ENCODE measurements at regions not wholly inside any gene's neighbourhood (a gene's known extent, or its start where the extent isn't known, plus 50 kb on each side); places are given as distances from the start of the nearest gene placed in this dataset.

- no peaks in the 10 kb centered on the region for H3K36me3 ChIP-seq (ENCODE audit: insufficient read depth, low read length)
- H3K9me3 ChIP-seq (ENCODE audit: insufficient read depth, low read length, severe bottlenecking) = no peaks in the 10 kb centered on the region
- H3K4me2 ChIP-seq (ENCODE audit: insufficient read depth, low read length) = no peak overlapping the region
- no peak overlapping the region for H2AFZ ChIP-seq (ENCODE audit: low read depth, low read length)
- TF ChIP-seq EZH2 (IDR thresholded peaks at IDR 0.05; ENCODE audit: borderline replicate concordance, low read depth, low read length, severe bottlenecking) (no peak), CTCF (IDR thresholded peaks at IDR 0.05; ENCODE audit: borderline replicate concordance, extremely low read depth, low read length, poor library complexity, severe bottlenecking) (peak; percentile 73)
- H3K9ac ChIP-seq (ENCODE audit: low read depth, low read length) = no peak overlapping the region
- no peaks in the 10 kb centered on the region for H3K79me2 ChIP-seq (ENCODE audit: insufficient read depth, low read length)
- DNase-seq (peak; percentile 20), ATAC-seq (ENCODE audit: insufficient read depth, low read depth) (no peak; the same call in 2 of the 3 replicates)
- H3K4me3 ChIP-seq (ENCODE audit: low read depth in 1 of 2, low read length in 2 of 2) = no peak overlapping the region
- H4K20me1 ChIP-seq (ENCODE audit: insufficient read depth, low read length) = no peaks in the 10 kb centered on the region
- no peak overlapping the region for H3K27ac ChIP-seq (ENCODE audit: low read length)
- H3K4me1 ChIP-seq (ENCODE audit: insufficient read depth, low read length) = no peaks in the 10 kb centered on the region
- no peaks in the 10 kb centered on the region for H3K27me3 ChIP-seq (ENCODE audit: insufficient read depth, low read length, poor library complexity)
Measured at GRCh38 chr14:26984311-26985177, 386.7 kb upstream of the NOVA1 start.

- Histone ChIP-seq H3K4me3 (ENCODE audit: low read depth in 1 of 2, low read length in 2 of 2) (no peak overlapping the region), H3K4me1 (ENCODE audit: insufficient read depth, low read length) (no peaks in the 10 kb centered on the region), H3K9ac (ENCODE audit: low read depth, low read length) (no peak overlapping the region), H3K9me3 (ENCODE audit: insufficient read depth, low read length, severe bottlenecking) (no peaks in the 10 kb centered on the region), H2AFZ (ENCODE audit: low read depth, low read length) (no peak overlapping the region), H3K27ac (ENCODE audit: low read length) (no peak overlapping the region), H3K79me2 (ENCODE audit: insufficient read depth, low read length) (no peaks in the 10 kb centered on the region), H3K27me3 (ENCODE audit: insufficient read depth, low read length, poor library complexity) (no peaks in the 10 kb centered on the region), H4K20me1 (ENCODE audit: insufficient read depth, low read length) (no peaks in the 10 kb centered on the region), H3K36me3 (ENCODE audit: insufficient read depth, low read length) (no peaks in the 10 kb centered on the region), H3K4me2 (ENCODE audit: insufficient read depth, low read length) (no peak overlapping the region)
- DNase-seq = no peak
- TF ChIP-seq CTCF (IDR thresholded peaks at IDR 0.05; ENCODE audit: borderline replicate concordance, extremely low read depth, low read length, poor library complexity, severe bottlenecking) = no peak
- TF ChIP-seq EZH2 (IDR thresholded peaks at IDR 0.05; ENCODE audit: borderline replicate concordance, low read depth, low read length, severe bottlenecking) = no peak
- ATAC-seq (ENCODE audit: insufficient read depth, low read depth) = no peak
Measured at GRCh38 chr14:26987744-26988363, 390.0 kb upstream of the NOVA1 start.

- H3K36me3 ChIP-seq (ENCODE audit: insufficient read depth, low read length) = no peaks in the 10 kb centered on the region
- no peaks in the 10 kb centered on the region for H3K27me3 ChIP-seq (ENCODE audit: insufficient read depth, low read length, poor library complexity)
- no peaks in the 10 kb centered on the region for H3K9me3 ChIP-seq (ENCODE audit: insufficient read depth, low read length, severe bottlenecking)
- ATAC-seq (ENCODE audit: insufficient read depth, low read depth) (no peak), DNase-seq (no peak)
- no peaks in the 10 kb centered on the region for H4K20me1 ChIP-seq (ENCODE audit: insufficient read depth, low read length)
- H3K4me2 ChIP-seq (ENCODE audit: insufficient read depth, low read length) = no peak overlapping the region
- no peaks in the 10 kb centered on the region for H3K4me1 ChIP-seq (ENCODE audit: insufficient read depth, low read length)
- H2AFZ ChIP-seq (ENCODE audit: low read depth, low read length) = no peak overlapping the region
- H3K9ac ChIP-seq (ENCODE audit: low read depth, low read length) = no peak overlapping the region
- no peak overlapping the region for H3K4me3 ChIP-seq (ENCODE audit: low read depth in 1 of 2, low read length in 2 of 2)
- H3K79me2 ChIP-seq (ENCODE audit: insufficient read depth, low read length) = no peaks in the 10 kb centered on the region
- no peak for TF ChIP-seq EZH2 (IDR thresholded peaks at IDR 0.05; ENCODE audit: borderline replicate concordance, low read depth, low read length, severe bottlenecking)
- TF ChIP-seq CTCF (IDR thresholded peaks at IDR 0.05; ENCODE audit: borderline replicate concordance, extremely low read depth, low read length, poor library complexity, severe bottlenecking) = no peak
- no peak overlapping the region for H3K27ac ChIP-seq (ENCODE audit: low read length)
Measured at GRCh38 chr14:26990946-26991345, 393.1 kb upstream of the NOVA1 start.
